Skeletal muscle cell (primary cell): ENCODE measurements at regions not wholly inside any gene's neighbourhood (a gene's known extent, or its start where the extent isn't known, plus 50 kb on each side); places are given as distances from the start of the nearest gene placed in this dataset.
"Not testable (repeated sequence)": the region's sequence is repeated elsewhere in the genome, so short reads cannot be mapped to it uniquely, and the experiment has no call there.

Source experiments
- DNase-seq: peaks from one replicate; pipeline ENCODE4 v3.0.0-alpha.2; 2010; ENCODE audit warnings: low read depth
- H3K4me3 ChIP-seq: 2 replicates; pipeline ENCODE4 v1.5.1; 2011; ENCODE audit warnings: low read depth, mild to moderate bottlenecking, control low read depth, low read length, moderate library complexity

DNA sequence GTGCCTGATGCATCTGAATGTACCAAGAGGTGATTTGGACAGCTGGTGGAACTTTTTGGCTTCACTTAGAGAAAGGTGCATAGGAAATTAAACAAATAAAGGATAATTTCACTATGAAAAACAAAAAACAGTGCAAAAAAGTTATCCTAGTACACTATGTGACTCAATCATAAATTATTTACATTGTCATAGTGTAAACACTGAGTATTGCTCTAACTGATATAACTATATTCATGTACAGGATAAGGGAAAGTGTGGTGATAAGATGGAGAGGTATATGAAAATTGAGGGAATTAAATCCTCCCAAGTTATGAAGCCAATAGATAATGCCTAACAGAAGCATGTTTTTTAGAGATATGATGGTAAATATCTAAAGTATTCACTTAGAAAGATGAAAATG lies 50.2 kb upstream of the CPNE4 start:
- DNase-seq, result no peak
- H3K4me3 ChIP-seq, result no peak overlapping the region

DNA sequence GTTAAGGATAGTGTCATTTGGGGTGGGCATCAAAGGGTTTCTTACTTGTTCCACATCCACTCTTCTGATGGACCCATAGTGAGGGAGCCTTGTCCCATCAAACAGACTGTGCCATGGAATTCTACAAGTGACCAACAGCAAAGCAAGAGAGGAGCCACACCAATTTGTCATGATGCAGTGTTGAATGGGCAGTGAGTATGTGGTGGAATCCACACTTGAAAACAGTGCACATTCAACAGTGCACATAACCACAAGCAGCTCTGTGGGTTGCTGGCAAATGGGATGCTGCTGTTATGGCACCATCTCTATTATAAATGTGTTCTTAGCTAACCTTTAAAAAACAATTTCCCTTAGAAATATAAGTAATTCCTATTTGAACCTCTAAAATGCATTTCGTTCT lies 52.5 kb upstream of the CPNE4 start:
- no peak for DNase-seq
- no peak overlapping the region for H3K4me3 ChIP-seq

DNA sequence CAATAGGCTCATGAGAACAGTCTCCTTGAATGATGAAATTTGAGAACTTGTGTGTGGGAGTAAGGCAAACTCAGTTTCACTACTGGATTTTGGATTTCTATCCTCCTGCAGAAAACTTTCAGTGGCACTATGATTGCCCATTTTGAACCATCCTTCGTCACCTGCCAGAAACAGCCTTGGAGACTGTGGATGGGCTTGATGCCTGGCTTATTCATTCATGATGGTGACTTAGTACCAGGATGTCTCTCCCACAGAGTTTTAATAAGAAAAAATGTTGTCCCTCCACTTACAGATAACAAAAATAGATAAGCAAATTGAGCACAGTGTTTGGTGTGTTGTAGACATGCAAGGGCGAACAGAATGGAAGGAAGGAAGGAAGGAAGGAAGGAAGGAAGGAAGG lies 53.5 kb upstream of the CPNE4 start:
- no peak for DNase-seq
- H3K4me3 ChIP-seq, result no peak overlapping the region

DNA sequence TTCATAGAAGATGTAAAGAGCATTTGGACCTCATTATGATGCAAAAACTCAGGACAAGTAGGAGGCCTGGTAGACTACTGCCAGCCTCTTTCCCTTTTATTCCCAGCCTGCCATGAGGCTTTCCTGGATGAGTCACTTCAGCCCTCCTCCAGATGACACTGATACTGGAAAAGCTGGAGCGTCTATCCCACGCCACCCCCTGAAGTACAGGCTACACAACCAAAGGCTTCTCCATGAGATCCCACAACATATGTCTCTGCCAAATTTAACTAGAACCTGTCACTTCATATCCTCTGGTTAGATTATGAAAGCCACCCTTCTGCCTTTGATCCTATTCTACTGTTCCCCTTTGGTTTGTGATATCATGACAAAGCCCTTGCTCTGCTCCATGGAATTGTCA lies 56.1 kb upstream of the CPNE4 start:
- no peak for DNase-seq
- H3K4me3 ChIP-seq, result no peak overlapping the region

DNA sequence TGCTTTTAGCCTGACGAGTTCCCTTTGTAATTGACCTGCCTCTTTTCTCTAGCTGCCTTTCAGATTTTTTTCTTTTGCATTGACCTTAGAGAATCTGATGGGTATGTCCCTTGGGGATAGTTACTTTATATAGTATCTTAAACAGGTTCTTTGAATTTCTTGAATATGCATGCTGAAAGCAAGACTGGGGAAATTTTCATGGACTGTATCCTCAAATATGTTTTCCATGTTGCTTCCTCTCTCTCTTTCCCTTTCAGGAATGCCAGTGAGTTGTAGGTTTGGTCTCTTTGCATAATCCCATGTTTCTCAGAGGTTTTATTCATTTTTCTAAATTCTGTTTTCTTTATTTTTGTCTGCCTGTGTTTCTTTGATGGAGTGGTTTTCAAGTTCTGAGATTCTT lies 81.8 kb upstream of the CPNE4 start:
- no peak overlapping the region for H3K4me3 ChIP-seq
- DNase-seq, result no peak

DNA sequence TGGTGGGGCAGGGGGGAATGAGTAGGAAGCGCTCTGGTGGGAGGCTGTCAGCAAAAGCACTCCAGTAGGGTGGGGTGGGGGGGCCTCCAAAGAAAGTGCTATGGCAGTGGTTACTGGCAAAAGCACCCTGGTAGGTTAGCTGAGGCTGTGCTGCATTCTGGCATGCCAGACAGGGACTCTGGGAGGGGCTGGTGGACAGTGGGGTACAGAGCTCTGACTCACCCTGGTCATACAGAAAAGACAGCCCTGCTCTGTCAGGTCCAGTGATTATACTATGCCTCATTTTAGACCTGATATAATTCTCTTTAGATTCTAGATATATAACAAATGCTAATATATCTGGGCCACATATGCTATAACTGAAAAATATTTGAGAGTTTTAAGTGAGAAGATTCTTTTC lies 82.8 kb upstream of the CPNE4 start:
- DNase-seq, result no peak
- no peak overlapping the region for H3K4me3 ChIP-seq

DNA sequence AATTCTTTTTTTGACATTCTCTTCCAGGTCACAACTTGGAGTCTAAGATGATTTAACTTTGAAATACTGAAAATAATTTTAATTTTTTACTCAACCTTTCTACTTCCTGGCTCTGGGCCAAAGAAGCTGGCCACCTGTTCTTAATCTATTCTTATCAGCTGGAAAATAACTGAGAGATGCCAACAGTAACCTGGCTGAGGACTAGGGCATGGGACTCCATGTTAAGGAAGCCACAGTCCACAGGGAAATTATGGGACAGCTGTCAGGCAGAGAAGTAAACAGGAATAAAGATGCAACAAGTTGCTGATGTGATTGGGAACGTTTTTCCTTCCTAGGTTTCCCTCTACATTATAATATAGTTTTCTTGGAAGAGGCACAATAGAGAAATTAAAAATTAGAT lies 84.7 kb upstream of the CPNE4 start:
- H3K4me3 ChIP-seq, result no peak overlapping the region
- DNase-seq, result no peak

DNA sequence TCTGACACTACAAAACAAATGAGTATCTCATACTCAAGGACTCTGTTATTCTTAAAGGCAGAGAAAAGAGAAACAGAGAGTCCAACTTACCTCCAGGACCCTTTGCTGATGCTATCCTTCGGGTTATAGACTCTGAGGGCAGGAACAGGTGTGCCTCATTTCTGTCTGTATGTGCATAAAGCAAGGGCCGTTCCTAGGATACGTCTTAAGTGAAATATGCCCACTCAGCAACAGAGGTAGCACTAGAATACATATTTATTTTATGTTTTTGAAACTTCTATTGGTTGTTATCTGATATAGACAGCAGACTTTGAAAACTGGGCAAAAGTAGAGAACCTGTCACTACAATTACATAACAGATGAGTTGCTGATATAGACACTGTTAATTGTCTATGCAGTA lies 89.3 kb upstream of the CPNE4 start:
- no peak for DNase-seq
- no peak overlapping the region for H3K4me3 ChIP-seq

DNA sequence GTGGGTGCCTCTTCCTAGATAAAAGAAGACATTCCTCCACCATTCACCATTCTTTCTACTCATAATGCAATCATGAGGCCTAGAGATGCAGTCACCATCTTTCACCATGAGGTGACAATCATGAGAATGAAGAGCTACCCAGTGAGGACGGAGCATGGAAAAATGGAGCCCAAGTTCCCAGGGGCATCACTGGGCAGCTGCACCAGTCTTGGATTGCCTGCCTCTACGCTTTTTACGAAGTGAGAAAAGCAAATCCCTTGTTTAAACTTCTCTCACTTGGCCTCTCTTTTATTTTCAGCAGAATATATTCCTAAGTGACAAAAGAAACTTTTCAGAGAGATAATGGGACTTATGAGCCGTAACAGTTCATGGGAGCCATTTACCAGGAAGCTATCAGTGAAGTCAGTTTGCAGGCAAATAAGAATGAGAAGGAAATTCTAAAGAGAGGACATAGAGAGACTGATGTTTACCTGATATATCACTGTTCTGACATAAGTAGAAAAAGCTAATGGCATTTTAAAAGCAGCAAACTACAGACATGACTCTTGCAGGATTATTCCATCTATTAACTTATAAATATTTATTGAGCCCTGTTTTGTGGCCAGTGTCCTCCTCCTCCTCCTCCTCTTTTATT lies 90.0 kb upstream of the CPNE4 start:
- no peak overlapping the region for H3K4me3 ChIP-seq
- DNase-seq, result no peak

DNA sequence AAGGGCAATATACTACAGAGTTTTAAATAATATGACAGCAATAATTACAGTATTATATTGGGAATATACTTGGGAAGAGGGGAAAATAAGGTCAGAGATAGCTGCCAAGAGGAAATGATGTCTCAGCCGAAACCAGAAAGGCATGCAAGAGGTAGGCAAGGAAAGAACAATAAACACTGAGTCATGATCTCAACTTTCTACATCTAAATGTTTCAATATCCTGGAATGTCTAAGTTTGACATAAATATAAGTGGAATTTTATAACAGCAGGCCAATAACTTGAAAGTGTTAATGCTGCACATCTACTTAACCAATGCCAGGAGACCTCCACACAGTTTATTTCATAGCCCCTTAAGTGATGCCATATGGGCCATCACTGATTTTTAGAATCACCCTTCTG lies 99.8 kb upstream of the CPNE4 start:
- no peak overlapping the region for H3K4me3 ChIP-seq
- peak; percentile 67 for DNase-seq

DNA sequence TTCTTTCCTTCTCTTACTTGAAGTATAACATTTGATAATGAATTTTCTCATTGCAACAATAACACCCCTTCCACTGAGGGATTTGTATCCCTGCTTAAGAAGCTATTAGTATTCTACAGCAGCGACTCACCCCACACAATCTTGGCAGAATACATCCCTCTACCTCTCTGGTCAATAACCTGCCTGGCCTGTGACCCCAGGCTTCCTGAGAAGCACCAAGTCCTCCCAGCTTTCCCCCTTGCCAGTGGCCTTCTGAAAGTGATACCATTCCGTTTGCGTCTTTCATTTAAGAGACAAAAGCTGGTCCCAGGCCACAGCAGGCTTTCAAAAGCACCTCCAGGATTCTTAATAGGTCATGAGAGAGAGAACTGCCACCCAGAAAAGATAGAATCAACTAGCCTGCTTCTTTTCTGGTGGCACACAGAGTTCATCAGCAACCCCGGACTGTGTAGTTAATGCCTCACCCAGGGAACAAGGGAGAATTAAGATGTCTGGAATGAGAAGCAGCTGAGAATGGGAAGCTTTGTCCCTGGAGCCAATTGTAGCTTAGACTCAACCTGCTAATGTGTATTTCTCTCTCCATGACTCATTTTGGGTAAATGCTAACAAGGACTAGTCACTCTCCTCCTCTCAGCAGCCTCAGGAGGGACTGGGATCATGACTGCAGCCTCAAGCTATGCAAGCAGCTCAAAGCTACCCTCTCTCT lies 101.0 kb upstream of the CPNE4 start:
- peak overlapping the region; percentile 25 for H3K4me3 ChIP-seq
- DNase-seq, result peak; percentile 95

DNA sequence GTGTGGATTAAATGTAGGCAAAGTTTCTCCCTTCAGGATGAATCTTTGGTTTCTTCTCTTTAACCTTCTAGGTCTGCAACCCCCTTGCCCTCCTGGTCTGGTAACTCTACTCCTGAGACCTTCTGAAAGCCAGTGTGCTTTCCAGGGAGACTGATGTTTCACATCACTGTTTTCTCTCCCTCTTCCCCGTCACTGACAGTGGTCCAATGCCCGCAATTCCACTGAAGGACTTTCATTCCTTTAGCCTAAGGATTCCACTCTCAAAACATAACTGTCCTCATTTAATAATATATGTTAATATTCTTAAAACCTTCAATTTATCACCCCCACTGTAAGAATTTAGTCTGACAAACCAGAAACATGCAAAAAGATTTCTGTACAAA lies 101.5 kb upstream of the CPNE4 start:
- no peak for DNase-seq
- peak overlapping the region; percentile 13 for H3K4me3 ChIP-seq

DNA sequence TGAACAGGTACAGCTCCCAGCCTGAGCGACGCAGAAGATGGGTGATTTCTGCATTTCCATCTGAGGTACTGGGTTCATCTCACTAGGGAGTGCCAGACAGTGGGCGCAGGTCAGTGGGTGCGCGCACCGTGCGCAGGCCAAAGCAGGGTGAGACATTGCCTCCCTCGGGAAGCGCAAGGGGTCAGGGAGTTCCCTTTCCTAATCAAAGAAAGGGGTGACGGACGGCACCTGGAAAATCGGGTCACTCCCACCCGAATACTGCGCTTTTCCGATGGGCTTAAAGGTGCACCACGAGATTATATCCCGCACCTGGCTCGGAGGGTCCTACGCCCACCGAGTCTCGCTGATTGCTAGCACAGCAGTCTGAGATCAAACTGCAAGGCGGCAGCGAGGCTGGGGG lies 102.1 kb upstream of the CPNE4 start:
- DNase-seq, H3K4me3 ChIP-seq: not testable (repeated sequence)

DNA sequence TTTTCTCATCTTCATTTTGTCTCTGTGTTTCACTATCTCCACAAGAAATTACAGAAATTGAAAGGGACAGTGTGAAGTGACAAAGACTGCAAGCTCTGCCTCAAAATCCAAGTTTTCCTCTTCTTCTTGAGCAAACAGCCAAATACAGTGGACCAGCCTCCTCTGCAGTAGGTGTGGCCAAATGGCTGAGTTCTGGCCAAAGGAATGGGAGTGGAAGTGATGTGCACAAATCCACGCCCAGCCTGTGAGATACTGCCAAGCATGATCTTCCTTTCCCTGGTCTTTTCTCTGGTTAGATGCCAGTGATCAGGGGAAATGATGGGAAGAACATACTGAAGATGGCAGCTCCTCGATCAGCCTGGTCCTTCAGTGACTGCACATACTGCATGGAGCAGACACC lies 111.0 kb upstream of the CPNE4 start:
- DNase-seq, result no peak
- H3K4me3 ChIP-seq, result no peak overlapping the region

DNA sequence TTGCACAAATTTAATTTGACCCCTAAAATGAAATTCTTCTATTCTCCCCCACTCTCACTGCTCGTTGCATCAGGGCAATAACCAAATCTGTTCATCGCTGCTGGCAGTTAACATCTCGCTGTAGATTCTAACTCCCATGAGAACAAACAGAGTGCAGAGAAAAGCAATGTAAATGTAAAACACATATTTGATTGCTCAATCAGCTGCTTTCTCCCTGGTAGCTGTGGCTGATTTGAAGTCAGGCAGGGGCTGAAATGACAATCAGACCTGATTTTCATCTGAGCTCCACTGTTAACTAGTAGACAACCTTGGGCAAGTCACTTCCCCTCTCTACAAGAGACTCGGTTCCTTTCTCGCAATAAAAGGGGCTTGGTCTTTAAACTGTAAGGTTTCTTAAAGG lies 119.8 kb upstream of the CPNE4 start:
- no peak overlapping the region for H3K4me3 ChIP-seq
- no peak for DNase-seq

DNA sequence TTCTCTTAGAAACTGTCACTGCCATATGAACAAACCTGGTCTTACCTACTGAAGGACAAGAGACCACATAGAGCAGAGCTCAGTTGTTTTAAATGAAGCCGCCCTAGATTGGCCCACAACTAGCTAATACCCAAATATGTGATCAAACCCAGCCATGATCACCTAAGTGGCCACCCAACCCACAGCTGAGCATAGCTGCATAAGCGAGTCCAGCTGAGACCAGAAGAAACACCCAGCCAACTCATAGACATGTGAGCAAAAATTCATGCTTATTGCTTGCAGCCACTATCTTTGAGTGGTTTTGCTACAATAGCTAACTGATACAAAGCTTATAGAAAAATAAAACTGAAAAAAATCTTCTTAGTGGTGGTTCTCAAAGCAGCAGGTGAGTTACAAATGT lies 124.3 kb upstream of the CPNE4 start:
- H3K4me3 ChIP-seq, result no peak overlapping the region
- no peak for DNase-seq

DNA sequence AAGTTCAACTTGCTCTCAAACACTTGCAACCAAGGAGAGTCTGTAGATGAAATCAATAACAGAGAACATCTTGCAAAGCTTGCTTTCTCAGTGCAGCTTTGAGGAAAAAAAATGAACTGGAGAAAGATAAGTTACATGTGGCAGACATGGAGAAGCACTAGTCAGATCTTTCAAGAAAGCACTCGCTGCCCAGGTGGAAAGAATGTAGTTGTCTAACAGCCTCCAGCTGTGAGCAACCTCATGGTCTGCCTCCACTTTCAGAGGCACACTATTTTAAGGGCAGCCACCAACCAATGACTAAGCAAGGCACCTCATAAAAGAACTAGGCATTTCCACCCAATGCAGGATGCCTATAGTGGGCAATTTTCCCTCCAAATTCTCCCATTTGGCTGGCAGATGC lies 125.4 kb upstream of the CPNE4 start:
- no peak for DNase-seq
- no peak overlapping the region for H3K4me3 ChIP-seq

DNA sequence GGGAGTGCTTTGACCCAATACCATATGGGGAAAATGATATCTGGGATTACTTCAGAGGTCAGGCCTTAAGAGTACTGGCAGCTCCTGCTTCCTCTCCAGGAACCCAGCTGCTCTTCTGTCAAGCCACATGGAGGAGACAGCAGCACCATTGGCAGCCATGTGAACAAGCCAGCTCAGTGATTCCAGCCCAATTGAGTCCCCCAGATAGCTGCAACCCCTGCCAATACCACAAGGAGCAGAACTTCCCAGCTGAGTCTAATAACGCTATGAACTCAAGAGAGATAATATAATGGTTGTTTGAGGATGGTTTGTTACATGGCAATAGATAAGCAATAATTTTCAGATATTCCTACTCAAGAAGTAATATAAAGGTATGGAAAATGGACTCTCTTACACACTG lies 126.8 kb upstream of the CPNE4 start:
- no peak for DNase-seq

DNA sequence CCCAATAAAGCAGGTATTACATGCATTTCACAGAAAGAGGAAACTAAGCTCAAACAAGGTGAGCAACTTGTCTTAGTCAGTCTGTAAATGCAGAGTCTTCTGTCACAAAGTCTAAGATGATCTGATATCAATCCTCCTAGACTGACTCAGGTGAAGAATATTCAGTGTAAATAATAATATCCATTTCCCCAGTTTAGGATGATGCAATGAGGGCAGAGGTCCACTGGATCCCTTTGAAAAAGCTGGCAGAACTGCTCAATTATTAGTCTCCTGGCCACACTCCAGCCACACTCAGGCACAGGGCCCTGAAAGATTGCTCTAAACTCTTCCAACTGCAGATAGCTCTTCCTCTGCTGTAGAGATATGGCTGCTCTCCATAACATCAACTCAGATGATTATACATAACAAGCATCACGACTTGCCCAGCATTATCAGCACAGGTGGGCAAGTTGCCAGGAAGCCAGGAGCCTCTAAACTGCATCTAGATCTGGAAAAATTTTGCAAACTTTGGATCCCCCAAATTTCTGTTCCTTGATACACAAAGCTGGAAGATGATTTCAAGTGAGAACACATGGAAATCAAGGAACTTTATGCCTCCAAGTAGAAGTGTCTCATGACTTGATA lies 129.8 kb upstream of the CPNE4 start:
- DNase-seq, result peak; percentile 23
- H3K4me3 ChIP-seq, result no peak overlapping the region

More for the DNA sequence above, 126.8 kb upstream of the CPNE4 start:
- H3K4me3 ChIP-seq, result no peak overlapping the region

DNA sequence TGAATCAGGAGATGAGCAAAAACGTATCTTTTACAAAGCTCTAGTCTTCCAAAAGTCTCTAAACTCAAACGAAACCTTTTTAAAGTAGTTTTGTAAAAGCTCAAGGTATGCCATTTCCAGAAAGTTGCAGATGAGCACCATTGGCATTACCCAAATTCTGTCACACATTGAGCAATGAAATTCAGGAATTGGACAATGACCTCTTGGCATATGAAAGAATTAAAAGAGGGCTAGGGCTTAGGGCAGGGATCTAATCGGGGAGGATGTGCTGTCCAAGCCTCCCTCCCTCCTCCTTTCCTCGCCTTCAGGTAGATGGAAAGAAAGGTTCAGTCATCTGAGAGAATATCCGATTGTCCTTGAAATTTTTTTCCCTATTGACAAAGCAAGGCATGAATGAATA lies 133.1 kb upstream of the CPNE4 start:
- no peak overlapping the region for H3K4me3 ChIP-seq
- no peak for DNase-seq

DNA sequence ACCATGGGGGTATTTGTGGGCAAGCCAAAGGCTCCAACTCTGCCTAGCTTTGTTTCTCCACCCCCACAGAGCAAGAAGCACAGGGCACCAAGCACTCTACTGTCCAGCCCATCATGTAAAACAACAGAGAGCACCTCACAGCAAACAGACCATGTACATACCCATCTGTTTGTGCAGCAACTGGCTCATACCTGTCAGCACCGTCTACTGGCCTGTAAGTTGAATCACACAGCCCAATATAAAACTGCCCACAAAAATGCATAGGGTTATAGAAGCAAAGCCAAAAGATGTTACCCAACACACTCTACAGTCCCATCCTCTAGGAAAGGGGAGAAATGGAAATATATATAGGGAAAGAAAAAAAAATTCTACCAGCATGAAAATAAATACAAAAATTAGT lies 139.7 kb upstream of the CPNE4 start:
- DNase-seq, result peak; percentile 56
- H3K4me3 ChIP-seq, result no peak overlapping the region
